Astrocyte of the cerebellum (primary cell): ENCODE measurements at regions not wholly inside any gene's neighbourhood (a gene's known extent, or its start where the extent isn't known, plus 50 kb on each side); places are given as distances from the start of the nearest gene placed in this dataset.

ENCODE experiments used
- DNase-seq: peaks from one replicate; pipeline ENCODE4 v3.0.0-alpha.2; 2011; ENCODE audit warnings: low read depth
- H3K4me3 ChIP-seq: 2 replicates; pipeline ENCODE4 v1.5.1; 2011; ENCODE audit warnings: mild to moderate bottlenecking, low read depth, low read length, moderate library complexity
- CTCF ChIP-seq: IDR thresholded peaks from 2 replicates; pipeline ENCODE4 v1.5.1; 2012; ENCODE audit warnings: low read length, low read depth, moderate library complexity, mild to moderate bottlenecking; ENCODE audit errors: missing control alignments
- in situ Hi-C: cut with HindIII; loops from 2 replicates; pipeline ENCODE4 v1.10.0; 2017; ENCODE audit warnings: low sequenced_read_pairs

- no peak for TF ChIP-seq CTCF
- no peak for DNase-seq
- H3K4me3 ChIP-seq: no peak overlapping the region
- in situ Hi-C loops: no loop called here
These were observed 94.9 kb downstream of the TMEM174 start for GRCh38 chr5:73267766-73268435.

- no peak for TF ChIP-seq CTCF
- in situ Hi-C loops: no loop called here
- peak overlapping the region; percentile 5 for H3K4me3 ChIP-seq
- DNase-seq: no peak
These were observed 94.2 kb downstream of the TMEM174 start for GRCh38 chr5:73266925-73267765.

DNA sequence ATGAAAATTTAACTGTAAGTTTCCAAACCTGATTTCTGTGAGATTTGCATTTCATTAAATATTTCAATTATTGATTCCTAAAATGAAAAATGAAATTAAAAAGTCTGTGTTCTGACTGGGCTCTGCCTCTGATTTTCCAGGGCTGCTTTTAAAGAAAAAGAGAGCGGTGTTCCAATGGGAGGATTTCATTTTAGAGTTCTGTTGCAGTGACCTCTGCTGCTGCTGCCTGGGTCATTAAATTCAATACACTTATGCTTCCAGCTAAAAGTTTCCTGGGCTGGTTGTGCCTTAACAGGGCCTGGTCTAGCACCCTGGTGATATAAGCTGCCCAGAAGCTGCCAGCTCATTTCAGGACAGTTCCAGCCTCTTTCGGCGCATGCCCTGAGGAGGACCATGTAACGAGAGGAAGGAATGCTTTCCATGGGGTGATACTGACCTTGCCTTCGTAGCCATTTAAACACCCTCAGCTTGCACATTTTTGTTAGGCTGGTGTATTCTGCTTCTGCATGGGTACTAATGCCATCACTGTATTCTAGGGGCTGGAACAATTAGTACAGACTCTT, 93.3 kb downstream of the TMEM174 start:
- no peak overlapping the region for H3K4me3 ChIP-seq
- in situ Hi-C loops: no loop called here
- no peak for DNase-seq
- TF ChIP-seq CTCF: no peak

DNA sequence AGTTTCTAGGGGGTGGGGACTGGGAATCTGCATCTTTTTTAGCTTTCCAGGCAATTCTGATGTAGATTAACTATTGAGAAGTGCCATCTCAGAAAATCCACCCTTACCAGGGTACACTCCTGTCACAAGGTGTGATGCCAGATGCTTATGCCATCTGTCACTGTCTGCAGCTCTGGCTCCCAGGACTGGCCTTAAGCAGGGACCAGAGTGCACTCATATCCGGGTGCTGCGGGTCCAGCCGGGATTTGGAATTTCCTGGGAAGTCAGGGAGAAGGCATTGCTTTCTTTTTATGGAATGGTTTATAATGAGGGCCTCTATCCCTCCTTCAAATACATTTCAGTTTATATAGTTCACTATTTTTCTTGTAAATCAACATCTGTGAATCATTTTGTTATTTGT, 92.6 kb downstream of the TMEM174 start:
- DNase-seq: no peak
- no peak overlapping the region for H3K4me3 ChIP-seq
- TF ChIP-seq CTCF: no peak
- in situ Hi-C loops: no loop called here

- in situ Hi-C loops: no loop called here
- DNase-seq: no peak
- TF ChIP-seq CTCF: no peak
These were observed 91.6 kb downstream of the TMEM174 start for GRCh38 chr5:73264631-73265030.

GRCh38 chr5:73263001-73263710, 90.2 kb downstream of the TMEM174 start:
- in situ Hi-C loops: no loop called here
- no peak for DNase-seq
- no peak for TF ChIP-seq CTCF
- H3K4me3 ChIP-seq: no peak overlapping the region

More at GRCh38 chr5:73264631-73265030, 91.6 kb downstream of the TMEM174 start:
- H3K4me3 ChIP-seq: no peak overlapping the region
